ENCODE measurements at regions not wholly inside any gene's neighbourhood (a gene's known extent, or its start where the extent isn't known, plus 50 kb on each side); places are given as distances from the start of the nearest gene placed in this dataset.
"Not testable (repeated sequence)": the region's sequence is repeated elsewhere in the genome, so short reads cannot be mapped to it uniquely, and the experiment has no call there.

- no peak for DNase-seq
These were observed 50.3 kb downstream of the GASK1B start for GRCh38 chr4:158122501-158122900.

- no peak for DNase-seq
These were observed 51.7 kb downstream of the GASK1B start for GRCh38 chr4:158121161-158121579.

- DNase-seq = not testable (repeated sequence)
These were observed 52.1 kb downstream of the GASK1B start for GRCh38 chr4:158120645-158121151.

- DNase-seq = no peak
These were observed 60.2 kb downstream of the GASK1B start for GRCh38 chr4:158112611-158113010.

GRCh38 chr4:158111241-158111640 is 61.6 kb downstream of the GASK1B start:
- DNase-seq = no peak

- no peak for DNase-seq
These were observed 69.9 kb downstream of the GASK1B start for GRCh38 chr4:158102904-158103303.

GRCh38 chr4:158099686-158100085 is 73.1 kb downstream of the GASK1B start:
- no peak for DNase-seq

- DNase-seq = no peak
These were observed 74.0 kb downstream of the GASK1B start for GRCh38 chr4:158098802-158099201.

GRCh38 chr4:158094413-158095134 is 78.3 kb downstream of the GASK1B start:
- no peak for DNase-seq

- DNase-seq = no peak
These were observed 82.5 kb downstream of the GASK1B start for GRCh38 chr4:158090323-158090722.

- not testable (repeated sequence) for DNase-seq
These were observed 82.9 kb downstream of the GASK1B start for GRCh38 chr4:158089897-158090296.

GRCh38 chr4:158080354-158080753 is 92.5 kb downstream of the GASK1B start:
- DNase-seq = no peak

- no peak for DNase-seq
These were observed 93.2 kb downstream of the GASK1B start for GRCh38 chr4:158079661-158080060.

- no peak for DNase-seq
These were observed 95.0 kb downstream of the GASK1B start for GRCh38 chr4:158077835-158078234.

- no peak for DNase-seq
These were observed 98.0 kb downstream of the GASK1B start for GRCh38 chr4:158074851-158075250.

- DNase-seq = no peak
These were observed 100.9 kb downstream of the GASK1B start for GRCh38 chr4:158071931-158072330.

GRCh38 chr4:158068068-158068467 is 104.8 kb downstream of the GASK1B start:
- DNase-seq = no peak

- DNase-seq = no peak
These were observed 105.2 kb downstream of the GASK1B start for GRCh38 chr4:158067646-158068045.

- DNase-seq = no peak
These were observed 107.2 kb downstream of the GASK1B start for GRCh38 chr4:158065603-158066002.

GRCh38 chr4:158065176-158065575 is 107.6 kb downstream of the GASK1B start:
- DNase-seq = no peak

- DNase-seq = no peak
These were observed 116.1 kb downstream of the GASK1B start for GRCh38 chr4:158056689-158057245.

GRCh38 chr4:158055668-158056067 is 117.2 kb downstream of the GASK1B start:
- no peak for DNase-seq

- DNase-seq = no peak
These were observed 119.0 kb downstream of the GASK1B start for GRCh38 chr4:158053801-158054200.

GRCh38 chr4:158053086-158053485 is 119.7 kb downstream of the GASK1B start:
- DNase-seq = no peak
